HUES48 (cell line): ENCODE measurements at regions not wholly inside any gene's neighbourhood (a gene's known extent, or its start where the extent isn't known, plus 50 kb on each side); places are given as distances from the start of the nearest gene placed in this dataset.

Source experiments
- H3K27ac ChIP-seq: one replicate; pipeline ENCODE4 v1.7.0; 2013; ENCODE audit warnings: low read depth, low read length, inconsistent platforms
- H3K27me3 ChIP-seq: 2 replicates; pipeline ENCODE4 v1.6.1; 2013; ENCODE audit warnings: mild to moderate bottlenecking, low read length; ENCODE audit not compliant: control insufficient read depth, insufficient read depth
- H3K36me3 ChIP-seq: 2 replicates; pipeline ENCODE4 v1.6.1; 2013; ENCODE audit warnings: low read length; ENCODE audit not compliant: control insufficient read depth, insufficient read depth
- H3K4me1 ChIP-seq: 2 replicates; pipeline ENCODE4 v1.6.1; 2013; ENCODE audit warnings: mild to moderate bottlenecking, low read length; ENCODE audit not compliant: control insufficient read depth, insufficient read depth
- H3K4me3 ChIP-seq: 2 replicates; pipeline ENCODE4 v1.5.1; 2013; ENCODE audit warnings: mild to moderate bottlenecking, low read depth, low read length
- H3K9ac ChIP-seq: 2 replicates; pipeline ENCODE4 v1.6.1; 2013; ENCODE audit warnings: mild to moderate bottlenecking, low read depth, low read length, moderate library complexity
- H3K9me3 ChIP-seq: 2 replicates; pipeline ENCODE4 v1.6.1; 2013; ENCODE audit warnings: low read length; ENCODE audit not compliant: control insufficient read depth, insufficient read depth

GRCh38 chr14:84254290-84254689, 1275.7 kb upstream of the FLRT2 start:
- Histone ChIP-seq H3K27ac (peak overlapping the region; percentile 87), H3K4me3 (no peak overlapping the region), H3K4me1 (peaks cover 14% of the 10 kb centered on the region), H3K9me3 (no peaks in the 10 kb centered on the region), H3K27me3 (no peaks in the 10 kb centered on the region), H3K9ac (peak overlapping the region; percentile 10; the same call in 1 of the 2 replicates), H3K36me3 (no peaks in the 10 kb centered on the region)

GRCh38 chr14:84262932-84263331, 1267.0 kb upstream of the FLRT2 start:
- Histone ChIP-seq H3K36me3 (no peaks in the 10 kb centered on the region), H3K9ac (no peak overlapping the region), H3K9me3 (no peaks in the 10 kb centered on the region), H3K27ac (no peak overlapping the region), H3K27me3 (no peaks in the 10 kb centered on the region), H3K4me1 (no peaks in the 10 kb centered on the region), H3K4me3 (no peak overlapping the region)

GRCh38 chr14:84272290-84272721, 1257.6 kb upstream of the FLRT2 start:
- H3K4me3 ChIP-seq = no peak overlapping the region
- H3K36me3 ChIP-seq = no peaks in the 10 kb centered on the region
- H3K27me3 ChIP-seq = no peaks in the 10 kb centered on the region
- H3K27ac ChIP-seq = no peak overlapping the region
- H3K4me1 ChIP-seq = no peaks in the 10 kb centered on the region
- H3K9me3 ChIP-seq = no peaks in the 10 kb centered on the region
- H3K9ac ChIP-seq = no peak overlapping the region

- Histone ChIP-seq H3K27ac (no peak overlapping the region), H3K27me3 (no peaks in the 10 kb centered on the region), H3K4me1 (no peaks in the 10 kb centered on the region), H3K9me3 (no peaks in the 10 kb centered on the region), H3K36me3 (no peaks in the 10 kb centered on the region), H3K4me3 (no peak overlapping the region), H3K9ac (no peak overlapping the region)
Observed at GRCh38 chr14:84273181-84273580, 1256.8 kb upstream of the FLRT2 start.

- Histone ChIP-seq H3K4me1 (no peaks in the 10 kb centered on the region), H3K27ac (no peak overlapping the region), H3K27me3 (no peaks in the 10 kb centered on the region), H3K9me3 (no peaks in the 10 kb centered on the region), H3K36me3 (no peaks in the 10 kb centered on the region), H3K9ac (no peak overlapping the region), H3K4me3 (no peak overlapping the region)
Observed at GRCh38 chr14:84282618-84283017, 1247.3 kb upstream of the FLRT2 start.

GRCh38 chr14:84288781-84289180, 1241.2 kb upstream of the FLRT2 start:
- H3K27ac ChIP-seq = no peak overlapping the region
- no peaks in the 10 kb centered on the region for H3K27me3 ChIP-seq
- H3K9me3 ChIP-seq = 0 out of 2 replicates have a peak, but pooled peaks cover 5% of the 10 kb centered on the region
- no peaks in the 10 kb centered on the region for H3K36me3 ChIP-seq
- H3K4me3 ChIP-seq = no peak overlapping the region
- H3K9ac ChIP-seq = no peak overlapping the region
- no peaks in the 10 kb centered on the region for H3K4me1 ChIP-seq

- 0 out of 2 replicates have a peak, but pooled peaks cover 5% of the 10 kb centered on the region for H3K4me1 ChIP-seq
- H3K36me3 ChIP-seq = no peaks in the 10 kb centered on the region
- H3K27ac ChIP-seq = no peak overlapping the region
- H3K9ac ChIP-seq = no peak overlapping the region
- no peak overlapping the region for H3K4me3 ChIP-seq
- no peaks in the 10 kb centered on the region for H3K27me3 ChIP-seq
- no peaks in the 10 kb centered on the region for H3K9me3 ChIP-seq
Observed at GRCh38 chr14:84298663-84299195, 1231.2 kb upstream of the FLRT2 start.

- no peak overlapping the region for H3K9ac ChIP-seq
- peaks cover 25% of the 10 kb centered on the region for H3K9me3 ChIP-seq
- H3K4me1 ChIP-seq = 0 out of 2 replicates have a peak, but pooled peaks cover 5% of the 10 kb centered on the region
- no peaks in the 10 kb centered on the region for H3K36me3 ChIP-seq
- H3K4me3 ChIP-seq = no peak overlapping the region
- no peaks in the 10 kb centered on the region for H3K27me3 ChIP-seq
- H3K27ac ChIP-seq = no peak overlapping the region
Observed at GRCh38 chr14:84303140-84303539, 1226.8 kb upstream of the FLRT2 start.

- Histone ChIP-seq H3K9me3 (no peaks in the 10 kb centered on the region), H3K4me1 (no peaks in the 10 kb centered on the region), H3K36me3 (no peaks in the 10 kb centered on the region), H3K27ac (no peak overlapping the region), H3K4me3 (no peak overlapping the region), H3K9ac (no peak overlapping the region), H3K27me3 (no peaks in the 10 kb centered on the region)
Observed at GRCh38 chr14:84312551-84312950, 1217.4 kb upstream of the FLRT2 start.

- H3K9ac ChIP-seq = no peak overlapping the region
- no peak overlapping the region for H3K4me3 ChIP-seq
- no peaks in the 10 kb centered on the region for H3K36me3 ChIP-seq
- H3K4me1 ChIP-seq = peaks cover 6% of the 10 kb centered on the region; the same call in 1 of the 2 replicates
- H3K27me3 ChIP-seq = no peaks in the 10 kb centered on the region
- H3K27ac ChIP-seq = no peak overlapping the region
- no peaks in the 10 kb centered on the region for H3K9me3 ChIP-seq
Observed at GRCh38 chr14:84323450-84323849, 1206.5 kb upstream of the FLRT2 start.

GRCh38 chr14:84323978-84324377, 1206.0 kb upstream of the FLRT2 start:
- Histone ChIP-seq H3K27me3 (no peaks in the 10 kb centered on the region), H3K9me3 (no peaks in the 10 kb centered on the region), H3K9ac (no peak overlapping the region), H3K4me1 (peaks cover 6% of the 10 kb centered on the region; the same call in 1 of the 2 replicates), H3K36me3 (no peaks in the 10 kb centered on the region), H3K27ac (no peak overlapping the region), H3K4me3 (no peak overlapping the region)
